ENCODE measurements at regions not wholly inside any gene's neighbourhood (a gene's known extent, or its start where the extent isn't known, plus 50 kb on each side); places are given as distances from the start of the nearest gene placed in this dataset.

DNA sequence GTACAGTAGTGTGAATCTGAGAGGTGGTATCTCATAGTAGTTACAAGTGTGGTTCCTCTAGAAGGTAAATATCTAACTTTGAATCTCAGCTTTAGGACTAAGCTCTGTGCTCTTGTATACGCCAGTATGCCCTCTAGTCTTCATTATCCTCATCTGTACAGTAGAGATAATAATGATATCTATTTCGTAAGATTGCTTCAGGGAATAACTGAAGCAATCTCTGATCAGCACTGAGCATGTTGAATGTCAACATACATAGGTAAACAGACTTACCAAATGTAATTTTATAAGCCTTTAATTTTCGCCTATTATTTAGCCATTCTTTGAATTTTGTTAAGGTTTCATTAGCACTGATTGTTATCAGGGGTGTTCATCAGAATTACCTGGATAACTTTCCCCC is 175.2 kb upstream of the ANKRD50 start:
- H3K27ac ChIP-seq (ENCODE audit: low read depth, low read length, poor library complexity, severe bottlenecking) = no peak overlapping the region
- no peaks in the 10 kb centered on the region for H3F3A ChIP-seq (ENCODE audit: insufficient read depth, low read length)
- no peak overlapping the region for H3K4me3 ChIP-seq (ENCODE audit: low read depth, low read length, poor library complexity, severe bottlenecking)
- no peaks in the 10 kb centered on the region for H3K36me3 ChIP-seq (ENCODE audit: insufficient read depth, low read length)
- H2AFZ ChIP-seq (ENCODE audit: low read length) = no peak overlapping the region
- no peaks in the 10 kb centered on the region for H3K4me1 ChIP-seq (ENCODE audit: insufficient read depth, low read length, severe bottlenecking)
- H3K79me2 ChIP-seq (ENCODE audit: insufficient read depth, low read length) = no peaks in the 10 kb centered on the region
- H3K9me3 ChIP-seq (ENCODE audit: low read length) = no peaks in the 10 kb centered on the region
- H4K20me1 ChIP-seq (ENCODE audit: insufficient read depth, low read length) = no peaks in the 10 kb centered on the region
- H3K9me2 ChIP-seq (ENCODE audit: low read depth, low read length) = no peaks in the 10 kb centered on the region
- H3K9ac ChIP-seq (ENCODE audit: low read length) = no peak overlapping the region
- no peaks in the 10 kb centered on the region for H3K27me3 ChIP-seq (ENCODE audit: insufficient read depth, low read length)
- TF ChIP-seq, protein P1, sequence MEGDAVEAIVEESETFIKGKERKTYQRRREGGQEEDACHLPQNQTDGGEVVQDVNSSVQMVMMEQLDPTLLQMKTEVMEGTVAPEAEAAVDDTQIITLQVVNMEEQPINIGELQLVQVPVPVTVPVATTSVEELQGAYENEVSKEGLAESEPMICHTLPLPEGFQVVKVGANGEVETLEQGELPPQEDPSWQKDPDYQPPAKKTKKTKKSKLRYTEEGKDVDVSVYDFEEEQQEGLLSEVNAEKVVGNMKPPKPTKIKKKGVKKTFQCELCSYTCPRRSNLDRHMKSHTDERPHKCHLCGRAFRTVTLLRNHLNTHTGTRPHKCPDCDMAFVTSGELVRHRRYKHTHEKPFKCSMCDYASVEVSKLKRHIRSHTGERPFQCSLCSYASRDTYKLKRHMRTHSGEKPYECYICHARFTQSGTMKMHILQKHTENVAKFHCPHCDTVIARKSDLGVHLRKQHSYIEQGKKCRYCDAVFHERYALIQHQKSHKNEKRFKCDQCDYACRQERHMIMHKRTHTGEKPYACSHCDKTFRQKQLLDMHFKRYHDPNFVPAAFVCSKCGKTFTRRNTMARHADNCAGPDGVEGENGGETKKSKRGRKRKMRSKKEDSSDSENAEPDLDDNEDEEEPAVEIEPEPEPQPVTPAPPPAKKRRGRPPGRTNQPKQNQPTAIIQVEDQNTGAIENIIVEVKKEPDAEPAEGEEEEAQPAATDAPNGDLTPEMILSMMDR (IDR thresholded peaks at IDR 0.05; ENCODE audit: low read length) = no peak
- no peak for TF ChIP-seq EZH2 (IDR thresholded peaks at IDR 0.05; ENCODE audit: borderline replicate concordance, low read length)
- no peak overlapping the region for H3K4me2 ChIP-seq (ENCODE audit: low read length)

DNA sequence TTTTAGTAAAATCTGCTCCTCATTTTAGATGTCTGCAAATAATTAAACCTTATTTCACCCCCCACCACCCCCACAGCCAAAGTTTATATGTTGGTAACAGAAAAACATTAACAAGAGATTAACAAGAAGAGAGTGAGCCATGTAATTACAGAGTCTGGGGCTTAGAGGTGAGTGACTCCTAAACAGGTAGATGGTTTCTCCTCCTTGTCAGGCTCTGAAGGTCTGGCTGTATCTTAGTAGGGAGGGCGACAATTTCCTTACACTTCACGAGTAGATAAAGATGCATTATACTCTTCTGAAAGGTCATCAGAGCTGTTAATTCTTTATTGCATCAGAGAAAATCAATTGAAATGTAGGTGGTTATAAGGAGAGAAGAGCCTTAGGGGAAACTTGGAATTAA is 171.8 kb upstream of the ANKRD50 start:
- Histone ChIP-seq H3F3A (ENCODE audit: insufficient read depth, low read length) (no peaks in the 10 kb centered on the region), H3K36me3 (ENCODE audit: insufficient read depth, low read length) (no peaks in the 10 kb centered on the region), H3K4me2 (ENCODE audit: low read length) (no peak overlapping the region), H3K4me1 (ENCODE audit: insufficient read depth, low read length, severe bottlenecking) (no peaks in the 10 kb centered on the region), H3K4me3 (ENCODE audit: low read depth, low read length, poor library complexity, severe bottlenecking) (no peak overlapping the region), H3K9ac (ENCODE audit: low read length) (no peak overlapping the region), H3K9me3 (ENCODE audit: low read length) (no peaks in the 10 kb centered on the region), H3K79me2 (ENCODE audit: insufficient read depth, low read length) (no peaks in the 10 kb centered on the region), H3K9me2 (ENCODE audit: low read depth, low read length) (no peaks in the 10 kb centered on the region), H3K27me3 (ENCODE audit: insufficient read depth, low read length) (no peaks in the 10 kb centered on the region), H4K20me1 (ENCODE audit: insufficient read depth, low read length) (no peaks in the 10 kb centered on the region), H2AFZ (ENCODE audit: low read length) (no peak overlapping the region), H3K27ac (ENCODE audit: low read depth, low read length, poor library complexity, severe bottlenecking) (no peak overlapping the region)
- TF ChIP-seq, protein P1 (IDR thresholded peaks at IDR 0.05; ENCODE audit: low read length) = no peak
- TF ChIP-seq EZH2 (IDR thresholded peaks at IDR 0.05; ENCODE audit: borderline replicate concordance, low read length) = no peak

DNA sequence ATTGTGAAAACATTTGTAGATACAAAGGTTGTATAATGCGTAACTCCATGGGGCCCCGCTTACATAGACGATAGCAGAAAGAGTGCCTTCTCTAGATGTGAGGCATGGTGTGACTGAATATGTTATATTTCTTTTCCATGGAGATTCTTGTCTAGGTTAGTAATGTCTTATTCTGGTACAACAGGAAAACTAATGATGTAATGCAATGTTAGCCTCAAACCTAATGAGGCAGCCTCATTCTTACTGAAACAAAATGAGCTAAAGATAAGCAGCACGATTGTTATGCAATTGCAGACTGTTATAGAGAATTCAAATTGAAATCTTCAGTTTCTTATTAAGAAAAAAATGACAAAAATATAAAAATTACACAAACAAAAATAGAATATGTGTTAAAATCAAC is 171.1 kb upstream of the ANKRD50 start:
- Histone ChIP-seq H3K4me2 (ENCODE audit: low read length) (no peak overlapping the region), H3K9me2 (ENCODE audit: low read depth, low read length) (no peaks in the 10 kb centered on the region)

DNA sequence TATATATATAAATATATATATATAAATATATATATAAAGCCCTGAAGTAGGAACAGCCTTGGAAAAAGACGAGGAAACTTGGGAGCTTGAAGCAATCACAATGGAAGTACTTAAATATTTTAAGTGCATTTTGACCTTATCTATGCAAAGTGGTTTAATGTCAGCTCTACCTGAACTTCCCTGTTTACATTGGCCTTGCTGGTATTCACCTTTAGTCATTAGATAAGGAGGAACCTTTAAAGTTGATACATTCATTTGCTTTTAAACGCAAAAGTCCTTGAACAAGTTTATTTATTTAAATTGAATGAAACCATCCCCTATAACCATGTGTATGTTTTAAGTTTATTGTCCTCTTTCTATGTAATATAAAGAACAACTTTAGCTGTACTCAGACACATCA is 166.7 kb upstream of the ANKRD50 start:
- Histone ChIP-seq H4K20me1 (ENCODE audit: insufficient read depth, low read length) (no peaks in the 10 kb centered on the region), H3K27me3 (ENCODE audit: insufficient read depth, low read length) (no peaks in the 10 kb centered on the region), H2AFZ (ENCODE audit: low read length) (no peak overlapping the region), H3K79me2 (ENCODE audit: insufficient read depth, low read length) (no peaks in the 10 kb centered on the region), H3K4me3 (ENCODE audit: low read depth, low read length, poor library complexity, severe bottlenecking) (no peak overlapping the region), H3K9me3 (ENCODE audit: low read length) (no peaks in the 10 kb centered on the region), H3K36me3 (ENCODE audit: insufficient read depth, low read length) (no peaks in the 10 kb centered on the region), H3K9ac (ENCODE audit: low read length) (no peak overlapping the region), H3K4me2 (ENCODE audit: low read length) (no peak overlapping the region), H3F3A (ENCODE audit: insufficient read depth, low read length) (no peaks in the 10 kb centered on the region), H3K27ac (ENCODE audit: low read depth, low read length, poor library complexity, severe bottlenecking) (no peak overlapping the region), H3K4me1 (ENCODE audit: insufficient read depth, low read length, severe bottlenecking) (no peaks in the 10 kb centered on the region), H3K9me2 (ENCODE audit: low read depth, low read length) (no peaks in the 10 kb centered on the region)
- no peak for TF ChIP-seq EZH2 (IDR thresholded peaks at IDR 0.05; ENCODE audit: borderline replicate concordance, low read length)
- TF ChIP-seq, protein P1 (IDR thresholded peaks at IDR 0.05; ENCODE audit: low read length) = no peak

More for the DNA sequence above, 171.1 kb upstream of the ANKRD50 start:
- Histone ChIP-seq H3K4me3 (ENCODE audit: low read depth, low read length, poor library complexity, severe bottlenecking) (no peak overlapping the region), H3F3A (ENCODE audit: insufficient read depth, low read length) (no peaks in the 10 kb centered on the region), H3K4me1 (ENCODE audit: insufficient read depth, low read length, severe bottlenecking) (no peaks in the 10 kb centered on the region), H4K20me1 (ENCODE audit: insufficient read depth, low read length) (no peaks in the 10 kb centered on the region), H3K9me3 (ENCODE audit: low read length) (no peaks in the 10 kb centered on the region), H3K9ac (ENCODE audit: low read length) (no peak overlapping the region), H2AFZ (ENCODE audit: low read length) (no peak overlapping the region), H3K27ac (ENCODE audit: low read depth, low read length, poor library complexity, severe bottlenecking) (no peak overlapping the region), H3K27me3 (ENCODE audit: insufficient read depth, low read length) (no peaks in the 10 kb centered on the region), H3K79me2 (ENCODE audit: insufficient read depth, low read length) (no peaks in the 10 kb centered on the region), H3K36me3 (ENCODE audit: insufficient read depth, low read length) (no peaks in the 10 kb centered on the region)
- TF ChIP-seq EZH2 (IDR thresholded peaks at IDR 0.05; ENCODE audit: borderline replicate concordance, low read length) = no peak

Data from OCI-LY1 (cell line).